ENCODE measurements at regions not wholly inside any gene's neighbourhood (a gene's known extent, or its start where the extent isn't known, plus 50 kb on each side); places are given as distances from the start of the nearest gene placed in this dataset.

- TF ChIP-seq, protein P1, sequence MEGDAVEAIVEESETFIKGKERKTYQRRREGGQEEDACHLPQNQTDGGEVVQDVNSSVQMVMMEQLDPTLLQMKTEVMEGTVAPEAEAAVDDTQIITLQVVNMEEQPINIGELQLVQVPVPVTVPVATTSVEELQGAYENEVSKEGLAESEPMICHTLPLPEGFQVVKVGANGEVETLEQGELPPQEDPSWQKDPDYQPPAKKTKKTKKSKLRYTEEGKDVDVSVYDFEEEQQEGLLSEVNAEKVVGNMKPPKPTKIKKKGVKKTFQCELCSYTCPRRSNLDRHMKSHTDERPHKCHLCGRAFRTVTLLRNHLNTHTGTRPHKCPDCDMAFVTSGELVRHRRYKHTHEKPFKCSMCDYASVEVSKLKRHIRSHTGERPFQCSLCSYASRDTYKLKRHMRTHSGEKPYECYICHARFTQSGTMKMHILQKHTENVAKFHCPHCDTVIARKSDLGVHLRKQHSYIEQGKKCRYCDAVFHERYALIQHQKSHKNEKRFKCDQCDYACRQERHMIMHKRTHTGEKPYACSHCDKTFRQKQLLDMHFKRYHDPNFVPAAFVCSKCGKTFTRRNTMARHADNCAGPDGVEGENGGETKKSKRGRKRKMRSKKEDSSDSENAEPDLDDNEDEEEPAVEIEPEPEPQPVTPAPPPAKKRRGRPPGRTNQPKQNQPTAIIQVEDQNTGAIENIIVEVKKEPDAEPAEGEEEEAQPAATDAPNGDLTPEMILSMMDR (IDR thresholded peaks at IDR 0.05 in 4 of 5, conservative IDR thresholded peaks at IDR 0.05 in 1 of 5): no peak
- no peak for TF ChIP-seq POLR2A (IDR thresholded peaks at IDR 0.05)
These were observed 222.7 kb upstream of the NAALADL2 start for GRCh38 chr3:174636451-174636850.

Measured in gastrocnemius medialis (tissue), 4 donors.